Fibroblast of lung (primary cell): ENCODE measurements at regions not wholly inside any gene's neighbourhood (a gene's known extent, or its start where the extent isn't known, plus 50 kb on each side); places are given as distances from the start of the nearest gene placed in this dataset.

Source experiments
- CTCF ChIP-seq, 2 donors: IDR thresholded peaks in 1 of 2; conservative IDR thresholded peaks in 1 of 2; 1 replicate in 1 of 2; 2 replicates in 1 of 2; pipeline ENCODE4 v1.5.1; 2011 to 2012; ENCODE audit warnings: low read length in 2 of 2, control low read depth in 1 of 2, inconsistent platforms in 1 of 2, low read depth in 1 of 2, mild to moderate bottlenecking in 1 of 2
- EZH2 ChIP-seq: IDR thresholded peaks from 2 replicates; pipeline ENCODE4 v1.5.1; 2012; ENCODE audit warnings: low read length, control low read depth, mild to moderate bottlenecking; ENCODE audit errors: missing control alignments

- TF ChIP-seq CTCF (conservative IDR thresholded peaks at IDR 0.05 in 1 of 2, IDR thresholded peaks at IDR 0.05 in 1 of 2; ENCODE audit: low read depth in 1 of 2, low read length in 2 of 2), result no peak
- no peak for TF ChIP-seq EZH2
Observed at GRCh38 chr10:51000164-51000563, 74.1 kb upstream of the PRKG1 start.
